HUDEP-2 (cell line): ENCODE measurements at regions not wholly inside any gene's neighbourhood (a gene's known extent, or its start where the extent isn't known, plus 50 kb on each side); places are given as distances from the start of the nearest gene placed in this dataset.
"Not testable (repeated sequence)": the region's sequence is repeated elsewhere in the genome, so short reads cannot be mapped to it uniquely, and the experiment has no call there.

ENCODE experiments used
- DNase-seq, 76 experiments: peaks; one replicate each; lab custom pipeline; 2025; ENCODE audit not compliant: unreplicated experiment in 76 of 76; lab: John Stamatoyannopoulos, UW

- no peak for DNase-seq
Observed at GRCh38 chr1:112093372-112093694, 103.9 kb upstream of the KCND3 start.

DNA sequence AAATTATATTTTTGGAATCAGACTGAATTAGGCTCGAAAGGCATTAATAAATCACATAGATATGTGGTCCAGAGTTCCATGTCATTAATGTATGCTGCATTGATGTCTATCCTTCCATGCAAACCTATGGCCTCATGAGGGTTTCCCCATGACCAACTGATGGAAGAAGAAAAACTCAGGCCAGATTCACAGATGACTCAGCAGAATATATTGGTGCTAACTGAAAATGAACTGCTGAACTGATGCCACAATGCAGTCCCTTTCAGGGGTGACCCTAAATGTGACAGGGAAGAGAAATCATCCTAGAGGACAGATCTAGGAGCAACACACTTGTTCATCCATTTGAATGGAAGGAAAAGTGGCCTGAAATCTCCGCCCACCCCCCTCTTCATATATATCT, 110.5 kb upstream of the KCND3 start:
- no peak for DNase-seq

- no peak for DNase-seq
Observed at GRCh38 chr1:112105557-112105956, 116.1 kb upstream of the KCND3 start.

GRCh38 chr1:112110031-112110430, 120.6 kb upstream of the KCND3 start:
- no peak for DNase-seq

DNA sequence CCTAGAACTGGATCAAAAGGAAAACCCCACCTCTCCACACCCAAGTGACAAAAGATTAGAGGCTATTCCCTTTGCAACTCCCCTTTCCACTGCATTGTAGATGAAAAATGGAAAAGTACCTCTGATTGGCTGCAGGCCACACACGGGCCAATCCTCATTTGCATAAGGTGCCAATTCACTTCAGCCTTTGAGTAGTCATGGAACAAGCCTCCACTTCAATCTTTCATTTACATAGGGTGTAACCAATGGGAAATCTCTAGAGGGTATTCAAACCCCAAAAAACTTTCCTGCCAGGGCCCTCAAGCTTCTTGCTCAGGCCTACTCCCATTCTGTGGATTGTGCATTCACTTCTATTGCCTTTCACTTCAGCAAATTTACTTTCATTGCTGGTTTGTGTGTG, 122.3 kb upstream of the KCND3 start:
- DNase-seq: no peak

- DNase-seq: peak in 2 of 76 experiments; percentile 0 to 1
Observed at GRCh38 chr1:112114540-112114939, 125.1 kb upstream of the KCND3 start.

GRCh38 chr1:112126598-112126997, 137.1 kb upstream of the KCND3 start:
- DNase-seq: no peak

- not testable (repeated sequence) for DNase-seq
Observed at GRCh38 chr1:112127606-112128005, 138.1 kb upstream of the KCND3 start.

DNA sequence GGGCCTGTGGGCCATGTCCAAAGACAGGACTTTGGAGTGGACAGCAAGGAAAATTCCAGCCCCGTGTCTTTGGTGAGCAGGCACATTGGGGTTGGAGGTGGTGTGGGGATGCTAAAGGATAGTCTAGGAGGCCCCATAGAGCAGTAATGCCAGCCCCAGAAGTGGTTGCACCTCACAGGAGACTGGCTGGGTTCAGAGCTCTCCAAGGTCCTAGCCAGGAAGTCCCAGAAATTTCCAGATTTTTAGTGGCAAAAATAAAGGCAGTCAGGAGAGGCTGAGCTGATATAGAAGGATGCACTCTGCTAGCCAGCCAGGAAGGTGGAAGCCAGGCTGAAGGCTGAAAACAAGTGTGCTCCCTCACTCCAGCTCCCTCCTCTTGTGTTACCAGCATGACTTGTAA, 144.0 kb upstream of the KCND3 start:
- no peak for DNase-seq

GRCh38 chr1:112140743-112141142, 151.3 kb upstream of the KCND3 start:
- DNase-seq: no peak

DNA sequence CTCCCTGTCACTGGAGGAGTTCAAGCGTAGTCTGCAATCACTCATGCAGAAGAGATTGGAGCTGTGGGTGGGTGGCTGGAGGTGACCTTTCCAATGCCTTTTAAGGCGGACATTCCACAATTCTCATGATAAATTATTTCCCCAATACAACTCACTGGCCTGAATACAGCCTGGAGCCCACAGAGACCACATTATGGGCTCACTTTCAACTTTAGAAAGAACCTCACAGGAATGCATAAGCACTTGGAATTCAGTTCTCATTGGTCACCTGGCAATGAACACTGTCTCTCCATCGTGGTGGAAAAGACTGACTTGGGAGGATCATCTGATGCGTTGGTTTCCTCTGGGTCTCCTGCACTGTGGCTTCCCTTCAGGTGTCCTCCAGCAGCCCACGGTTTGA, 151.8 kb upstream of the KCND3 start:
- DNase-seq: no peak

- DNase-seq: no peak
Observed at GRCh38 chr1:112141923-112142322, 152.5 kb upstream of the KCND3 start.

DNA sequence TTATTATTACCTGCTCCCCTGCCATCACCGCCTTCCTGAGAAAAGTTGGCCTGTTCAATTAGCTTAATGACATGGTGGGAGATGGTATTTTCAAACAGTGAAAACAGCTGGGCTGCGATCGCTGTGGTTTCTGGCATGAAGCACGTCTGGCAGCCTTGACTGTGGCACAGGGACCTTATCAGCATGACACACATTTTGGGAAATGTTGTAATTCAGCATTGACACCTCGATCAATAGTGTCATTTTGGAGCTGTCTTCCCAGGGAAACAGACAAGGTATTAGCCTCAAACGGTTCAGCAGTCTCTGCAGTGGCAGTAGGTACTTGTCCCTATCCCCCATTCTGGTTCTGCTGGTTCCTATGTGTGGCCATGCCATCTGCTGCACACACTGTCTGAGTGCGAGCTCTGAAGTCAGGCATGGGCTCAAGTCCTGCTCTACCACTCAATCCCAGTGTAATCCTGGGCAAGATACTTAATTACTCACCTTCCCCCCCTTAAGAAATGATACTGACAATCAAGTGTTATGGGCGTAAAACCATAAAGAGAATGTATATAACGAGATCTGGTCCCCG, 154.5 kb upstream of the KCND3 start:
- DNase-seq: peak in 8 of 76 experiments; percentile 1 to 29 (median 8)

DNA sequence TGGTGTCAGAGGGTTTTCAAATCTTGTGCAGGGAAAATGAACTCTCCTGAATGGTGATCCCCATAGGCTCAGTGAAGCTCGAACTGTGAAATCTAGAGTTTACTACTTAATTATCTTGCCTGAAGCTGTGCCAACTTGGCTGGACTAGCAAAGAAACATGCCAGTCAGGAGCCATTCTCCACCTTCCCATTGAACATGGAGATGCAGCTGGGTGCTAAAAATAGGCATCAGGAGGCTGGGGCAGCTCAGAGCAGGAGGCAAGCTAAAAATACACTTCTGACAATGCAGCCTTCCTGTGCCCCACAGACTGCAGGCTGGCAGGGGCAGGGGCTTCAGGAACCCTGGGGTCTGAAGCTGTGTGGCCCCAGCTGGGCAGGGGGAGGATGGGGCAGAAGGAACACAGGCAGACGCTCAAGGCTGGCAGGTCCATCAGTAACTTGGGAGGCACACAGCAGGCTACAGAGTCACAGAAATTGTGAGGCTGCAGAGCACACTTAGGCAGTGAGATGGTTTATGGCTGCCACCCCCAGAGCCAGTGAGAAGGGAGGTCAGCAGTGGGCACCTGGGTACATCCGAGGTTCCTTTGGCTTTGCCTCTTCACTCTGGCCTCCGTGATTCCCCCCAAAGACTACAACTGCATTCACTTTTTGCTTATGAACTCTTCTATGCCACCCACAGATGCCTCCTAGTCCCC, 155.4 kb upstream of the KCND3 start:
- no peak for DNase-seq

DNA sequence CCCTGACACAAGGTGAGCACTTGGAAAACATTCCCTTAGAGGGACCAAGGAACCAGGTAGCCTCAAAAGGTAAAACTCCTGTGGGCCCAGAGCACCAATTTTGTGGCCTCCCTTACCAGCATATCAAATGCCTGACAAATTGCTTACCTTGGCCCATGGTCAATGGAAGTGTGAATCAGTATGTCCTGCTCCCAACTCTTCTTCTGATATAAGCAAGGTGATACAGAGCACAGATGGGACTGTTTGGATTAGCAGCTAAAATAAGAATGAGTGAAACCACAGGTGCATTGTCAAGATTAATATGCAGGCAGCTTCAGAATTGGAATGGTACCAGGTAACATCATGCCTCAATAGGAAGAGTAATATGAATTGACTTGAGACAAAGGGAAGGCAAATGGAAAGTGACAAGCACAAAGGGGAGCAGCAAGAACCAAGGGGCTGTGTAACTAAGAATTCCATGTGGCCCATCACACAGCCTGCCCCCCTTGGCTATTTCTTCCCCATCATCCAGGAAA, 156.8 kb upstream of the KCND3 start:
- DNase-seq: no peak

GRCh38 chr1:112160214-112160613, 170.7 kb upstream of the KCND3 start:
- DNase-seq: not testable (repeated sequence)

DNA sequence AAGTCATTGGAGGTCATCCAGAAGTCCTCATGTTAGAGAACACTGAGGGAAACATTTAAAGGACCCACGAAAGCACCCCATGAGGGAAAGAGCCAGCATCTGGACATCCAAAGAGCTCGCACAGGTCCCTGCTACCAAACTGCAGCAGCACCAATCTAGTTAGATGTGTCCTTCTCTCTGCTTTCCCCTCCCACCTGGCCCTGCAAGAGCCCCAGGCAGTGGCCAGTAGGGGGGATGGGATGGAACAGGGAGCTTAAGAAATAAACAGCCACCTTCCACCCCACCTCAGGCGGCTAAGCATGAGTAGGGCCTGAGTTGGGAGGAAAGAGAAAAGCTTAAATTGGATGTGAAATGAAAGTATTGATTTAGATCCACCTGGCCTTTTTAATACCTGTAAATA, 175.9 kb upstream of the KCND3 start:
- DNase-seq: no peak

GRCh38 chr1:112169517-112169916, 180.0 kb upstream of the KCND3 start:
- no peak for DNase-seq

GRCh38 chr1:112172294-112172882, 182.9 kb upstream of the KCND3 start:
- DNase-seq: peak in 21 of 76 experiments; percentile 1 to 29 (median 13)

GRCh38 chr1:112177314-112177713, 187.8 kb upstream of the KCND3 start:
- no peak for DNase-seq

- no peak for DNase-seq
Observed at GRCh38 chr1:112188611-112189010, 199.1 kb upstream of the KCND3 start.

DNA sequence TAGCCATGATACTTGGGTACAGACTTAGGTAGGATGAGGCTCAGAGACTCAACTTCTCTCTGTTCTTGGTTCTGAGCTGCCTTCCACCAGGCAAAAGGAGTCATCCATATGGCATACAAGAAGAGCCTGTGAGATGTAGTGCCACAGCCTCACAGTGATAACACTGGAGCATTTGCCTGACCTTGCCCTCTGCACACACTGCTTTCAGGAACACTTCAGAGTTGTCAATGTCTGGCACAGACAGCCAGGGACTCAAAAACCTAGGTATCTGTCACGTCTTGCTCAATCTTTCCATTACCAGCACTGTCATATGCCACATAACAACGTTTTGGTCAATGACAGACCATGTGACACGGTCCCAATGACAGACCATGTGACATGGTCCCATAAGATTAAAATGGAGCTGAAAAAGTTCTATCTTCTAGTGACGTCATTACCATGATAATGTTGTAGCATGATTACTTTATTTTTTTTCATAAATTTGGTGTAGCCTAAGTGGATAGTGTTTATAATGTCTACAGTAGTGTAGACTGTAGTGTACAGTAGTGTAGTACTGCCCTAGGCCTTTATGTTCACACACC, 199.9 kb upstream of the CTTNBP2NL start:
- no peak for DNase-seq
